GM10248 (cell line): ENCODE measurements at regions not wholly inside any gene's neighbourhood (a gene's known extent, or its start where the extent isn't known, plus 50 kb on each side); places are given as distances from the start of the nearest gene placed in this dataset.

Experiments
- CTCF ChIA-PET: fragments of 300-600 bp; sonication (Branson Sonifier 250); formaldehyde crosslinking; extraction: SDS; loops from one replicate; lab custom pipeline; 2021; ENCODE audit warnings: antibody characterized with exemption; lab: Yijun Ruan, JAX
- POLR2A ChIA-PET: fragments of 350-650 bp; sonication (Branson Sonifier 250); formaldehyde crosslinking; extraction: SDS; loops from one replicate; lab custom pipeline; 2020; ENCODE audit warnings: antibody characterized with exemption; lab: Yijun Ruan, JAX
- DNase-seq: peaks from one replicate; pipeline ENCODE4 v3.0.0; 2012; ENCODE audit errors: extremely low spot score
- TF ChIP-seq, protein P1 (sequence below): IDR thresholded peaks from 2 replicates; pipeline ENCODE4 v1.5.1; 2012; ENCODE audit warnings: mild to moderate bottlenecking, low read depth; ENCODE audit errors: extremely low read depth, missing control alignments, control extremely low read depth

DNA sequence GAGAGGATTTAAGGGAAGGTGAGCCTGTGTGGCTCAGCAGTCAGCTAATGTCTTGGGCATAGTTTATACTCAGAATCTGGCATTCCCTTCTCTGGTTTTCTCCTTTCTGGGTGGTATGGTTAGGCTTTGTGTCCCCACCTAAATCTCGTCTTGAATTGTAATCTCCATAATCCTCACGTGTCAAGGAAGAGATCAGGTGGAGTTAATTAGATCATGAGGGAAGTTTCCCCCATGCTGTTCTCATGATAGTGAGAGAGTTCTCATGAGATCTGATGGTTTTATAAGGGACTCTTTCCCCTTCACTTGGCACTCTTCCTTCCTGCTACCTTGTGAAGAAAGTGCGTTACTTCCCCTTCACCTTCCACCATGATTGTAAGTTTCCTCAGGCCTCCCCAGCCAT, 169.8 kb upstream of the PELI2 start:
- no peak for DNase-seq
- POLR2A ChIA-PET = no interaction called here

DNA sequence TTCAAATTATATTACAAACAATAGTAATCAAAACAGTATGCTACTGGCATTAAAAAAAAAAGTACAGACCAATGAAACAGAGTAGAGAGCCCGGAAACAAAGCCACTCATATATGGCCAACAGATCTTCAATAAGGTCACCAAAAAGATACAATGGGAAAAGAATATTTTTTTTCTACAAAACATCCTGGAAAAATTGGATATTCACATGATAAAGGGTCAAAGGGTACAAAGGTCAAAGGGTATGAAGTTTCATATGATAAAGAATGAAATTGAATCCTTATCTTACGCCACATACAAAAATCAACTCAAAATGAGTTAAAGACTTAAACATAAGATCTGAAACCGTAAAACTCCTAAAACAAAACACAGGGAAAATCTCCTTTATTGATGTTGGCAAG, 168.5 kb upstream of the PELI2 start:
- no peak for DNase-seq
- TF ChIP-seq, protein P1, sequence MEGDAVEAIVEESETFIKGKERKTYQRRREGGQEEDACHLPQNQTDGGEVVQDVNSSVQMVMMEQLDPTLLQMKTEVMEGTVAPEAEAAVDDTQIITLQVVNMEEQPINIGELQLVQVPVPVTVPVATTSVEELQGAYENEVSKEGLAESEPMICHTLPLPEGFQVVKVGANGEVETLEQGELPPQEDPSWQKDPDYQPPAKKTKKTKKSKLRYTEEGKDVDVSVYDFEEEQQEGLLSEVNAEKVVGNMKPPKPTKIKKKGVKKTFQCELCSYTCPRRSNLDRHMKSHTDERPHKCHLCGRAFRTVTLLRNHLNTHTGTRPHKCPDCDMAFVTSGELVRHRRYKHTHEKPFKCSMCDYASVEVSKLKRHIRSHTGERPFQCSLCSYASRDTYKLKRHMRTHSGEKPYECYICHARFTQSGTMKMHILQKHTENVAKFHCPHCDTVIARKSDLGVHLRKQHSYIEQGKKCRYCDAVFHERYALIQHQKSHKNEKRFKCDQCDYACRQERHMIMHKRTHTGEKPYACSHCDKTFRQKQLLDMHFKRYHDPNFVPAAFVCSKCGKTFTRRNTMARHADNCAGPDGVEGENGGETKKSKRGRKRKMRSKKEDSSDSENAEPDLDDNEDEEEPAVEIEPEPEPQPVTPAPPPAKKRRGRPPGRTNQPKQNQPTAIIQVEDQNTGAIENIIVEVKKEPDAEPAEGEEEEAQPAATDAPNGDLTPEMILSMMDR = no peak
- ChIA-PET CTCF (no interaction called here), POLR2A (no interaction called here)

More for the DNA sequence above, 169.8 kb upstream of the PELI2 start:
- TF ChIP-seq, protein P1 = no peak
- CTCF ChIA-PET = no interaction called here

DNA sequence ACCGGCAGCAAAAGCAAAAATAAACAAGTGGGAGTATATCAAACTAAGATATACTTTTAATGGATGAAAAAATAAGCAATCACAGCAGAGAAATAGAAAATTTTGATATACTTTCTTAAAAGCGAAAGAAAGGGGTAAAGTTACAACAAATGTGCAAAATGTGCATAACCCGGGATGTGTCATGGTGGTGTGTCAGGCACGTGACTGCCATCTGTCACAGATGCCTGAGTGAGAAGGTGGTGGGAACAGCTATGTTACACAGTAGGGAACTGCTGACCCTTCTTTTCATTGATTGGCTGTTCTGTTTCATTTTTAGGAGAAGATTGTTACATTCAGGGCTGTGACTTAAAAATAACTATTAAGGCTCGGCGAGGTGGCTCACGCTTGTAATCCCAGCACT, 168.1 kb upstream of the PELI2 start:
- TF ChIP-seq, protein P1 = no peak
- CTCF ChIA-PET = no interaction called here
- DNase-seq = no peak
- POLR2A ChIA-PET = no interaction called here

DNA sequence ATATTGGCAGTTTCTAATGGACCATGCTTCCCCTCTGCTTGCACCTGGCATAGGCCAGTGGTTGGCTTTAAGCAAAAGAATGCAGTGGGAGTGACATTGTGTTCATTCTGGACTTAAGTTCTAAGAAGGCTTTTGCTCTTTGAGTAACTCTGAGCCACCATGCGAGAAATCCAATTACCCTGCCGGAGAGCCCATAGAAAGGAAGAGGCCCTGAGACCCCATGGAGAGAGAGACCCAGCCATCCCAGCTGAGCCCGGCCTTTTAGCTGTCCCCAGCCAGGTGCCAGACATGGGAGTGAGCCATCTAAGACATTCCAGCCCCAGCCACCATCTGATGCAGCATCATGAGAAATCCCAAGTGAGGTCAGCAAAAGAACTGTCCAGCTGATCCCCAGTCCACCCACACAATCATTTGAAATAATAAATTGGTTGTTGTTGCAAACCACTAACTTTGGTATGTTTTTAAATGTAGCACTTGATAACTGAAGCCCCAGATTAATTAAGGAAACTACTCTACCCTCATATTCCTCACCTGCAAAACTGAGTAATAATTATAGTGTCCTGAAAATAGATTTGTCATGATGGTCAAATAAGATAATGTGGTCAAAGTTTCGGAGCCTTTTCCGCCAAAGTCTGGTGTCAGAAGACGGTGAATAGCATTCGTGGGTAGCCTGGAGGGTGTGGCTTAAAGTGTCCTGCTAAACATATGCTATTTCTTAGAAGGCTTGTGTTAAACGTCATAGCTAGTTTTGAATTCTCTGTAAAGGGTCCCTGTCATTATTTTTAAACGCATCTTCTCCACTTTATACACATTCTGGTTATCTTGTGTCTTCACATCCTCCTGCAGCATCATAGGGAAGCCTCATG, 166.6 kb upstream of the PELI2 start:
- ChIA-PET CTCF (no interaction called here), POLR2A (no interaction called here)
- DNase-seq = no peak
- TF ChIP-seq, protein P1 = no peak

DNA sequence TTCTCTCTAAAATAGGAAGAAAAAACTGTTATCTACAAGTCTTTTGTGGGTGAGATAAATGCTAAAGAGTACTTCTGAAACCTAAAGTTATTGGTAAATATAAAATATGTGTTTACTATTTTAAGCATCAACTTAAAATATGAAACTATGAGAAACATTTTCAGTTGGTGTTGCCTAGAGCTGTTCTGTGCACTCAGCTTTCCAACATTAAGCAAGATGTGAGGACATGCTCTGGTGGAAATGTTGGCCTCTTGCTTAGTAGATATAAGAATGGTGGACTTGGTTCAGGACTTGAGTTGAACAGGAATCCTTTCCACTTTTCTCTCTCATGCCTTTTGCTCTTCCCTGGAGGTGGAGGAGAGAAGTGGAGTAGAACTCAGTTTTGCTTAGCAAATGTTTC, 164.1 kb upstream of the PELI2 start:
- ChIA-PET CTCF (no interaction called here), POLR2A (no interaction called here)
- DNase-seq = no peak
- TF ChIP-seq, protein P1 = no peak

DNA sequence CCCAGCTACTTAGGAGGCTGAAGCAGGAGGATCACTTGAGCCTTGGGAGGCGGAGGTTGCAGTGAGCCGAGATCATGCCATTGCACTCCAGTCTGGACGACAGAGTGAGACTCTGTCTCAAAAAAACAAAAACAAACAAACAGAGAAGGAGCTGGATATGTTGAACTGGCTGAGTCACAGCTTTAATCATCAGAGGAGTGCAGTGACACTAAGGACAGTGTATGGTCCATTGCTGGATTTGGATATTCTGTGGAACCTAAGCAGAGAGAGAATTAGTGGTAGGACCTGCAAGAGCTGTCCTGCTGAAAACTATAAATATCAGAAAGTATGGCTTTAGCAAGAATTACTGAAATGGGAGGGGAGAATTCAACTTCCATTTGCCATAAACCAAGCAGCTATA, 163.0 kb upstream of the PELI2 start:
- POLR2A ChIA-PET = no interaction called here
- CTCF ChIA-PET = interaction anchor here (1.0 kb wide), 1 partner anchor 95 kb away, joined by 3 read pairs; no protein-coding TSS in a partner anchor
- DNase-seq = no peak
- TF ChIP-seq, protein P1 = no peak
